H9 (cell line): ENCODE measurements at regions not wholly inside any gene's neighbourhood (a gene's known extent, or its start where the extent isn't known, plus 50 kb on each side); places are given as distances from the start of the nearest gene placed in this dataset.

ENCODE experiments used
- DNase-seq: peaks from one replicate; pipeline ENCODE4 v3.0.0-alpha.2; 2017
- H2AFZ ChIP-seq: one replicate; pipeline ENCODE4 v1.6.1; 2013; ENCODE audit warnings: mild to moderate bottlenecking, low read length, control low read depth, moderate library complexity
- H2AK5ac ChIP-seq: 2 replicates; pipeline ENCODE4 v1.6.1; 2013; ENCODE audit warnings: low read length, control low read depth, mixed read lengths; ENCODE audit not compliant: insufficient read length
- H2BK120ac ChIP-seq: one replicate; pipeline ENCODE4 v1.6.1; 2013; ENCODE audit warnings: low read depth, mild to moderate bottlenecking, low read length, control low read depth, inconsistent platforms; ENCODE audit not compliant: poor library complexity, severe bottlenecking
- H2BK12ac ChIP-seq: 2 replicates; pipeline ENCODE4 v1.6.1; 2013; ENCODE audit warnings: low read length, control low read depth, mixed read lengths, low read depth; ENCODE audit not compliant: insufficient read length
- H2BK15ac ChIP-seq: 2 replicates; pipeline ENCODE4 v1.6.1; 2013; ENCODE audit warnings: low read depth, low read length, control low read depth
- H2BK20ac ChIP-seq: one replicate; pipeline ENCODE4 v1.6.1; 2013; ENCODE audit warnings: low read depth, mild to moderate bottlenecking, low read length, control low read depth, inconsistent platforms; ENCODE audit not compliant: poor library complexity, severe bottlenecking
- H2BK5ac ChIP-seq: 2 replicates; pipeline ENCODE4 v1.6.1; 2013; ENCODE audit warnings: low read length, control low read depth, mixed read lengths; ENCODE audit not compliant: insufficient read length
- H3K14ac ChIP-seq: 2 replicates; pipeline ENCODE4 v1.6.1; 2013; ENCODE audit warnings: low read length, control low read depth; ENCODE audit not compliant: insufficient read depth
- H3K18ac ChIP-seq: 2 replicates; pipeline ENCODE4 v1.6.1; 2013; ENCODE audit warnings: low read depth, mild to moderate bottlenecking, mixed read lengths, low read length, control low read depth; ENCODE audit not compliant: insufficient read length
- H3K23ac ChIP-seq: 2 replicates; pipeline ENCODE4 v1.6.1; 2013; ENCODE audit warnings: low read length, control low read depth, mixed read lengths, low read depth; ENCODE audit not compliant: insufficient read length
- H3K23me2 ChIP-seq: 2 replicates; pipeline ENCODE4 v1.6.1; 2013; ENCODE audit warnings: low read depth, mild to moderate bottlenecking, mixed read lengths, low read length, control low read depth; ENCODE audit not compliant: insufficient read length, poor library complexity, severe bottlenecking
- H3K27ac ChIP-seq: 2 replicates; pipeline ENCODE4 v1.5.1; 2013; ENCODE audit warnings: low read length, control low read depth, mixed read lengths, low read depth; ENCODE audit not compliant: insufficient read length
- H3K27me3 ChIP-seq: 2 replicates; pipeline ENCODE4 v1.6.1; 2013; ENCODE audit warnings: low read length, control low read depth, inconsistent platforms; ENCODE audit not compliant: insufficient read depth
- H3K4ac ChIP-seq: 2 replicates; pipeline ENCODE4 v1.6.1; 2013; ENCODE audit warnings: low read depth, mild to moderate bottlenecking, control low read depth, inconsistent platforms, low read length, moderate library complexity
- H3K4me1 ChIP-seq: 2 replicates; pipeline ENCODE4 v1.6.1; 2013; ENCODE audit warnings: low read length, control low read depth, inconsistent platforms; ENCODE audit not compliant: insufficient read depth
- H3K4me2 ChIP-seq: 2 replicates; pipeline ENCODE4 v1.6.1; 2013; ENCODE audit warnings: low read length, control low read depth, mixed read lengths; ENCODE audit not compliant: insufficient read length, insufficient read depth
- H3K56ac ChIP-seq: 2 replicates; pipeline ENCODE4 v1.6.1; 2013; ENCODE audit warnings: low read depth, mild to moderate bottlenecking, mixed read lengths, low read length, control low read depth; ENCODE audit not compliant: insufficient read length
- H3K79me1 ChIP-seq: 2 replicates; pipeline ENCODE4 v1.6.1; 2013; ENCODE audit warnings: low read depth, mild to moderate bottlenecking, moderate library complexity, low read length, control low read depth, inconsistent platforms; ENCODE audit not compliant: insufficient read depth, poor library complexity, severe bottlenecking
- H3K79me2 ChIP-seq: 2 replicates; pipeline ENCODE4 v1.6.1; 2013; ENCODE audit warnings: low read length, control low read depth, inconsistent platforms; ENCODE audit not compliant: insufficient read depth
- H3K9ac ChIP-seq: 2 replicates; pipeline ENCODE4 v1.6.1; 2013; ENCODE audit warnings: low read length, control low read depth, mixed read lengths; ENCODE audit not compliant: insufficient read length; ENCODE audit errors: extremely low read depth
- H3K9me3 ChIP-seq: one replicate; pipeline ENCODE4 v1.6.1; 2013; ENCODE audit warnings: low read depth, low read length, inconsistent platforms; ENCODE audit not compliant: control insufficient read depth
- H3T11ph ChIP-seq: one replicate; pipeline ENCODE4 v1.6.1; 2013; ENCODE audit warnings: mild to moderate bottlenecking, low read length, control low read depth, inconsistent platforms
- H4K20me1 ChIP-seq: one replicate; pipeline ENCODE4 v1.6.1; 2013; ENCODE audit not compliant: control insufficient read depth, insufficient read length, insufficient read depth
- H4K5ac ChIP-seq: 2 replicates; pipeline ENCODE4 v1.6.1; 2013; ENCODE audit warnings: low read depth, mild to moderate bottlenecking, mixed read lengths, low read length, control low read depth; ENCODE audit not compliant: insufficient read length
- H4K8ac ChIP-seq: replicated peaks from 2 replicates; pipeline ENCODE4 v1.6.1; 2013; ENCODE audit warnings: low read length, control low read depth, mixed read lengths, low read depth; ENCODE audit not compliant: insufficient read length
- H4K91ac ChIP-seq: 2 replicates; pipeline ENCODE4 v1.6.1; 2013; ENCODE audit warnings: low read depth, mild to moderate bottlenecking, moderate library complexity, mixed read lengths, low read length, control low read depth; ENCODE audit not compliant: insufficient read length
- H3K27ac Mint-ChIP-seq, 3 experiments: 2 replicates in 2 of 3; 3 replicates in 1 of 3; pipeline ENCODE4 v1.8.0; 2020 to 2021; ENCODE audit warnings: mixed read lengths in 3 of 3, mild to moderate bottlenecking in 1 of 3, moderate library complexity in 1 of 3
- H3K27me3 Mint-ChIP-seq: 2 replicates; pipeline ENCODE4 v1.8.0; 2021; ENCODE audit warnings: low read depth, mild to moderate bottlenecking, moderate library complexity, mixed read lengths
- H3K36me3 Mint-ChIP-seq, 3 experiments: 2 replicates in 2 of 3; 3 replicates in 1 of 3; pipeline ENCODE4 v1.8.0; 2020 to 2021; ENCODE audit warnings: low read depth in 3 of 3, mixed read lengths in 3 of 3; ENCODE audit not compliant: insufficient read depth in 1 of 3
- H3K4me1 Mint-ChIP-seq, 2 experiments: 2 replicates each; pipeline ENCODE4 v1.8.0; 2020; ENCODE audit warnings: mixed read lengths in 2 of 2
- H3K4me3 Mint-ChIP-seq, 2 experiments: 2 replicates in 1 of 2; 3 replicates in 1 of 2; pipeline ENCODE4 v1.8.0; 2020 to 2021; ENCODE audit warnings: mild to moderate bottlenecking in 2 of 2, mixed read lengths in 2 of 2, moderate library complexity in 1 of 2
- H3K9me3 Mint-ChIP-seq, 2 experiments: 2 replicates in 1 of 2; 3 replicates in 1 of 2; pipeline ENCODE4 v1.8.0; 2020; ENCODE audit warnings: mild to moderate bottlenecking in 2 of 2, mixed read lengths in 2 of 2, moderate library complexity in 1 of 2
- CTCF ChIP-seq: fragments of 200-600 bp; sonication (generic); conservative IDR thresholded peaks from 3 replicates; pipeline ENCODE4 v1.8.0; 2021; ENCODE audit warnings: antibody characterized with exemption, mild to moderate bottlenecking
- WGBS: extraction: QIAGEN DNeasy Blood & Tissue Kit; methylation state at CpG from one replicate; pipeline ENCODE4 v1.1.7; 2013; ENCODE audit warnings: missing lambda C conversion rate, low lambda C conversion rate, mixed read lengths; ENCODE audit not compliant: insufficient read length; ENCODE audit errors: extremely low coverage; 5-methylcytosine and 5-hydroxymethylcytosine counted together

GRCh38 chr20:11234608-11235007 lies 560.8 kb upstream of the JAG1 start:
- Mint-ChIP-seq H3K9me3 (no peaks in the 10 kb centered on the region), H3K27ac (no peak overlapping the region), H3K4me1 (peaks cover 7 to 10% of the 10 kb centered on the region in 2 experiments; a peak in 3 of 4 replicates), H3K36me3 (no peaks in the 10 kb centered on the region; a peak in 1 of 7 replicates), H3K27me3 (no peaks in the 10 kb centered on the region), H3K4me3 (no peak overlapping the region)
- H3K4ac ChIP-seq, result no peak overlapping the region
- no peak overlapping the region for H4K5ac ChIP-seq
- no peak overlapping the region for H3T11ph ChIP-seq
- H2AFZ ChIP-seq, result no peak overlapping the region
- no peak overlapping the region for H2BK20ac ChIP-seq
- no peaks in the 10 kb centered on the region for H3K9me3 ChIP-seq
- H2AK5ac ChIP-seq, result no peak overlapping the region
- H3K4me2 ChIP-seq, result no peak overlapping the region
- H2BK15ac ChIP-seq, result no peak overlapping the region
- peaks cover 3% of the 10 kb centered on the region; the same call in 1 of the 2 replicates for H3K4me1 ChIP-seq
- H3K27ac ChIP-seq, result no peak overlapping the region
- H3K56ac ChIP-seq, result no peak overlapping the region
- H4K20me1 ChIP-seq, result no peaks in the 10 kb centered on the region
- no peak overlapping the region for H3K18ac ChIP-seq
- WGBS, result no CpG with 5 or more reads among the region's 1 CpG
- no peaks in the 10 kb centered on the region for H3K23me2 ChIP-seq
- no peak for DNase-seq
- no peak overlapping the region for H2BK5ac ChIP-seq
- no peak overlapping the region for H2BK120ac ChIP-seq
- no peak overlapping the region for H4K91ac ChIP-seq
- H2BK12ac ChIP-seq, result no peak overlapping the region
- no peaks in the 10 kb centered on the region for H3K79me1 ChIP-seq
- H3K14ac ChIP-seq, result no peak overlapping the region
- TF ChIP-seq CTCF, result no peak
- H3K9ac ChIP-seq, result no peak overlapping the region
- H4K8ac ChIP-seq, result no peak overlapping the region
- no peak overlapping the region for H3K23ac ChIP-seq
- no peaks in the 10 kb centered on the region for H3K27me3 ChIP-seq
- no peaks in the 10 kb centered on the region for H3K79me2 ChIP-seq
